K562 (cell line): ENCODE measurements at regions not wholly inside any gene's neighbourhood (a gene's known extent, or its start where the extent isn't known, plus 50 kb on each side); places are given as distances from the start of the nearest gene placed in this dataset.

ENCODE experiments used
- CBFA2T3 ChIP-seq: fragments of 450-650 bp; IDR thresholded peaks from 2 replicates; pipeline ENCODE4 v1.6.1; 2017
- CBX1 ChIP-seq: sonication (generic); IDR thresholded peaks from 2 replicates; pipeline ENCODE4 v1.6.1; 2016; ENCODE audit warnings: antibody characterized with exemption, low read depth, mild to moderate bottlenecking
- CREM ChIP-seq: IDR thresholded peaks from 2 replicates; pipeline ENCODE4 v1.6.1; 2014; ENCODE audit warnings: antibody characterized with exemption, low read depth
- FOXM1 ChIP-seq, 2 experiments: fragments of 450-650 bp in 1 of 2; sonication (generic) in 1 of 2; formaldehyde crosslinking in 1 of 2; IDR thresholded peaks; 2 replicates each; pipeline versions ENCODE4 v1.6.1 to v1.9.0; 2017 to 2022; ENCODE audit warnings: low read depth in 2 of 2, mild to moderate bottlenecking in 2 of 2, missing genetic modification reagents in 1 of 2, moderate library complexity in 1 of 2
- HNRNPLL ChIP-seq: fragments of 200-400 bp; formaldehyde crosslinking; IDR thresholded peaks from 2 replicates; pipeline ENCODE4 v1.6.1; 2017; ENCODE audit warnings: low read length, low read depth, mild to moderate bottlenecking; ENCODE audit not compliant: poor library complexity, severe bottlenecking
- HNRNPUL1 ChIP-seq: fragments of 200-400 bp; formaldehyde crosslinking; IDR thresholded peaks from 2 replicates; pipeline ENCODE4 v1.6.1; 2017; ENCODE audit warnings: low read length
- KLF6 ChIP-seq: fragments of 250-450 bp; sonication (Bioruptor Pico); IDR thresholded peaks from 2 replicates; pipeline ENCODE4 v1.4.0; 2020; ENCODE audit warnings: mild to moderate bottlenecking, moderate library complexity, borderline replicate concordance
- LARP7 ChIP-seq: fragments of 450-650 bp; IDR thresholded peaks from 2 replicates; pipeline ENCODE4 v1.6.1; 2016
- MCM7 ChIP-seq, 2 experiments: fragments of 450-650 bp; IDR thresholded peaks; 2 replicates each; pipeline ENCODE4 v1.6.1; 2016 to 2018
- NCOR1 ChIP-seq: fragments of 450-650 bp; IDR thresholded peaks from 2 replicates; pipeline ENCODE4 v1.6.1; 2016; ENCODE audit warnings: mild to moderate bottlenecking, moderate library complexity
- RAD51 ChIP-seq: fragments of 450-650 bp; IDR thresholded peaks from 2 replicates; pipeline ENCODE4 v1.7.1; 2016; ENCODE audit warnings: low read depth, mild to moderate bottlenecking, borderline replicate concordance
- ZNF24 ChIP-seq: fragments of 450-650 bp; IDR thresholded peaks from 2 replicates; pipeline ENCODE4 v1.6.1; 2016
- ZNF277 ChIP-seq: fragments of 250-450 bp; sonication (Bioruptor Pico); IDR thresholded peaks from 2 replicates; pipeline ENCODE4 v1.8.0; 2022; ENCODE audit warnings: inconsistent platforms, mild to moderate bottlenecking, moderate library complexity, borderline replicate concordance

- TF ChIP-seq CBFA2T3 (peak; percentile 84), NCOR1 (peak; percentile 74), LARP7 (no peak), FOXM1 (IDR thresholded peaks at IDR 0.05; ENCODE audit: low read depth) (peak; percentile 24; the same call in 1 of the 2 replicates), FOXM1 (CRISPR knock-in tag; IDR thresholded peaks at IDR 0.05; ENCODE audit: low read depth) (no peak), ZNF24 (no peak), CREM (no peak), MCM7 (IDR thresholded peaks at IDR 0.05) (no peak), KLF6 (CRISPR knock-in tag) (no peak), HNRNPUL1 (no peak), CBX1 (no peak), RAD51 (no peak), ZNF277 (CRISPR knock-in tag) (no peak), HNRNPLL (no peak)
Measured at GRCh38 chr4:169934794-169935429, 91.3 kb downstream of the MFAP3L start (continued).
